ENCODE measurements at regions not wholly inside any gene's neighbourhood (a gene's known extent, or its start where the extent isn't known, plus 50 kb on each side); places are given as distances from the start of the nearest gene placed in this dataset.
"Not testable (repeated sequence)": the region's sequence is repeated elsewhere in the genome, so short reads cannot be mapped to it uniquely, and the experiment has no call there.

GRCh38 chr6:130683761-130684517, 143.3 kb upstream of the SMLR1 start:
- H3K4me1 ChIP-seq (ENCODE audit: control insufficient read depth, insufficient read depth, low read length) = no peaks in the 10 kb centered on the region
- H3K36me3 ChIP-seq (ENCODE audit: control insufficient read depth, insufficient read depth, low read length) = no peaks in the 10 kb centered on the region
- H3K9ac ChIP-seq (ENCODE audit: low read length) = no peak overlapping the region
- no peak overlapping the region for H3K27ac ChIP-seq (ENCODE audit: low read depth, low read length)
- H3K9me3 ChIP-seq (ENCODE audit: control insufficient read depth, insufficient read depth, low read depth, low read length) = no peaks in the 10 kb centered on the region
- H3K27me3 ChIP-seq (ENCODE audit: control insufficient read depth, insufficient read depth, low read length) = no peaks in the 10 kb centered on the region
- H3K4me3 ChIP-seq (ENCODE audit: low read depth, low read length) = no peak overlapping the region

GRCh38 chr6:130692659-130693058, 134.5 kb upstream of the SMLR1 start:
- no peaks in the 10 kb centered on the region for H3K36me3 ChIP-seq (ENCODE audit: control insufficient read depth, insufficient read depth, low read length)
- no peak overlapping the region for H3K4me3 ChIP-seq (ENCODE audit: low read depth, low read length)
- no peaks in the 10 kb centered on the region; the same call in 1 of the 2 replicates for H3K4me1 ChIP-seq (ENCODE audit: control insufficient read depth, insufficient read depth, low read length)
- no peaks in the 10 kb centered on the region for H3K27me3 ChIP-seq (ENCODE audit: control insufficient read depth, insufficient read depth, low read length)
- no peaks in the 10 kb centered on the region for H3K9me3 ChIP-seq (ENCODE audit: control insufficient read depth, insufficient read depth, low read depth, low read length)
- no peak overlapping the region for H3K27ac ChIP-seq (ENCODE audit: low read depth, low read length)
- no peak overlapping the region for H3K9ac ChIP-seq (ENCODE audit: low read length)

GRCh38 chr6:130693944-130694343, 133.3 kb upstream of the SMLR1 start:
- H3K4me3 ChIP-seq (ENCODE audit: low read depth, low read length) = no peak overlapping the region
- no peak overlapping the region for H3K9ac ChIP-seq (ENCODE audit: low read length)
- H3K9me3 ChIP-seq (ENCODE audit: control insufficient read depth, insufficient read depth, low read depth, low read length) = no peaks in the 10 kb centered on the region
- no peaks in the 10 kb centered on the region for H3K27me3 ChIP-seq (ENCODE audit: control insufficient read depth, insufficient read depth, low read length)
- H3K36me3 ChIP-seq (ENCODE audit: control insufficient read depth, insufficient read depth, low read length) = no peaks in the 10 kb centered on the region
- H3K4me1 ChIP-seq (ENCODE audit: control insufficient read depth, insufficient read depth, low read length) = no peaks in the 10 kb centered on the region; the same call in 1 of the 2 replicates
- no peak overlapping the region for H3K27ac ChIP-seq (ENCODE audit: low read depth, low read length)

- Histone ChIP-seq H3K9ac (ENCODE audit: low read length) (no peak overlapping the region), H3K9me3 (ENCODE audit: control insufficient read depth, insufficient read depth, low read depth, low read length) (no peaks in the 10 kb centered on the region), H3K27me3 (ENCODE audit: control insufficient read depth, insufficient read depth, low read length) (no peaks in the 10 kb centered on the region), H3K4me1 (ENCODE audit: control insufficient read depth, insufficient read depth, low read length) (no peaks in the 10 kb centered on the region; the same call in 1 of the 2 replicates), H3K36me3 (ENCODE audit: control insufficient read depth, insufficient read depth, low read length) (no peaks in the 10 kb centered on the region), H3K4me3 (ENCODE audit: low read depth, low read length) (no peak overlapping the region), H3K27ac (ENCODE audit: low read depth, low read length) (no peak overlapping the region)
Measured at GRCh38 chr6:130694606-130695005, 132.6 kb upstream of the SMLR1 start.

DNA sequence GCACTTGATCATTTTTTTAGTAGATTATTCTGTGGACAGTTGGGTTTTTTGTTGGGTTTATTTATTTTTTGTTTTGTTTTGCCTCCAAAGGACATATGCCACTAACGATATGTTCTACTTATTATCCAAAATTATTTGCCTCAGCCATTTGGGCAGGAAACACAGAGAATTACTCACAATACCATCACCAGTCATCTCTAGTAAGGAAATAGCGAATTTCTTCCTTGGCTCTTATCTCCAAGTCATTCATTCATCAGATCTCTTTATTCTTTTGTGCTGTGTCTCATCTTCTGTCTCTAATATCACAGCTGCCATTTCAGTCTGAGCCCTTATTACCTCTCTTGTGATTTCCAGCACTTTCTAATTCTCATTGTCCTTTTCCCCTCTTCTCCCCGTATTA, 130.4 kb upstream of the SMLR1 start:
- no peaks in the 10 kb centered on the region for H3K9me3 ChIP-seq (ENCODE audit: control insufficient read depth, insufficient read depth, low read depth, low read length)
- no peaks in the 10 kb centered on the region for H3K4me1 ChIP-seq (ENCODE audit: control insufficient read depth, insufficient read depth, low read length)
- no peak overlapping the region for H3K27ac ChIP-seq (ENCODE audit: low read depth, low read length)
- no peak overlapping the region for H3K9ac ChIP-seq (ENCODE audit: low read length)
- no peaks in the 10 kb centered on the region for H3K27me3 ChIP-seq (ENCODE audit: control insufficient read depth, insufficient read depth, low read length)
- H3K4me3 ChIP-seq (ENCODE audit: low read depth, low read length) = no peak overlapping the region
- H3K36me3 ChIP-seq (ENCODE audit: control insufficient read depth, insufficient read depth, low read length) = no peaks in the 10 kb centered on the region

GRCh38 chr6:130697271-130697994, 129.8 kb upstream of the SMLR1 start:
- Histone ChIP-seq H3K36me3 (ENCODE audit: control insufficient read depth, insufficient read depth, low read length) (no peaks in the 10 kb centered on the region), H3K27me3 (ENCODE audit: control insufficient read depth, insufficient read depth, low read length) (no peaks in the 10 kb centered on the region), H3K27ac (ENCODE audit: low read depth, low read length) (no peak overlapping the region)

GRCh38 chr6:130697995-130698535, 129.1 kb upstream of the SMLR1 start:
- H3K27ac ChIP-seq (ENCODE audit: low read depth, low read length) = no peak overlapping the region
- H3K9ac ChIP-seq (ENCODE audit: low read length) = no peak overlapping the region
- H3K36me3 ChIP-seq (ENCODE audit: control insufficient read depth, insufficient read depth, low read length) = no peaks in the 10 kb centered on the region
- no peaks in the 10 kb centered on the region for H3K4me1 ChIP-seq (ENCODE audit: control insufficient read depth, insufficient read depth, low read length)
- no peak overlapping the region for H3K4me3 ChIP-seq (ENCODE audit: low read depth, low read length)
- H3K9me3 ChIP-seq (ENCODE audit: control insufficient read depth, insufficient read depth, low read depth, low read length) = no peaks in the 10 kb centered on the region
- H3K27me3 ChIP-seq (ENCODE audit: control insufficient read depth, insufficient read depth, low read length) = no peaks in the 10 kb centered on the region

More at GRCh38 chr6:130697271-130697994, 129.8 kb upstream of the SMLR1 start:
- Histone ChIP-seq H3K9me3 (ENCODE audit: control insufficient read depth, insufficient read depth, low read depth, low read length) (no peaks in the 10 kb centered on the region), H3K4me1 (ENCODE audit: control insufficient read depth, insufficient read depth, low read length) (no peaks in the 10 kb centered on the region), H3K9ac (ENCODE audit: low read length) (no peak overlapping the region), H3K4me3 (ENCODE audit: low read depth, low read length) (no peak overlapping the region)

- no peaks in the 10 kb centered on the region for H3K4me1 ChIP-seq (ENCODE audit: control insufficient read depth, insufficient read depth, low read length)
- no peak overlapping the region for H3K4me3 ChIP-seq (ENCODE audit: low read depth, low read length)
- no peaks in the 10 kb centered on the region for H3K9me3 ChIP-seq (ENCODE audit: control insufficient read depth, insufficient read depth, low read depth, low read length)
- no peaks in the 10 kb centered on the region for H3K36me3 ChIP-seq (ENCODE audit: control insufficient read depth, insufficient read depth, low read length)
- H3K27ac ChIP-seq (ENCODE audit: low read depth, low read length) = no peak overlapping the region
- H3K9ac ChIP-seq (ENCODE audit: low read length) = no peak overlapping the region
- no peaks in the 10 kb centered on the region for H3K27me3 ChIP-seq (ENCODE audit: control insufficient read depth, insufficient read depth, low read length)
Measured at GRCh38 chr6:130699742-130700141, 127.5 kb upstream of the SMLR1 start.

DNA sequence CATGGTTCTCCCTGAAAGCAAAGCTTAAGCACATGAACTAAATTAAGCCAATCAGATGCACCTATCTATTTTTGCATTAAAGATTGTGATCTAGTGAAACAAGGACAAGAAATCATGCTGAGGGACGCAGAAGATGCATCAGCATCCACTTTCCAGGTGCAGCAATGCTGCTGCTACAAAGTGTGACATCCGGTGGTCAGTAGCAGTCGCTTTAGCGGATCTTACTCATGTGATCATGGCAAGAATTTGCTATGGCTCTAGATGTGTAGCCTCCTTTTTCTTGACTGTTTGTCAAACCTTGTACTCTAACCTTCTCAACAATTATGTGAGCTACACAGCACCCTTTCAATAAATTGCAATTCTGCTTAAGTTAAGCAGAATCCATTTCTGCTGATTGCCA, 126.8 kb upstream of the SMLR1 start:
- H3K27me3 ChIP-seq (ENCODE audit: control insufficient read depth, insufficient read depth, low read length) = no peaks in the 10 kb centered on the region
- no peaks in the 10 kb centered on the region for H3K36me3 ChIP-seq (ENCODE audit: control insufficient read depth, insufficient read depth, low read length)
- no peak overlapping the region for H3K27ac ChIP-seq (ENCODE audit: low read depth, low read length)
- H3K4me3 ChIP-seq (ENCODE audit: low read depth, low read length) = no peak overlapping the region
- no peaks in the 10 kb centered on the region for H3K9me3 ChIP-seq (ENCODE audit: control insufficient read depth, insufficient read depth, low read depth, low read length)
- no peak overlapping the region for H3K9ac ChIP-seq (ENCODE audit: low read length)
- H3K4me1 ChIP-seq (ENCODE audit: control insufficient read depth, insufficient read depth, low read length) = no peaks in the 10 kb centered on the region

- H3K9ac ChIP-seq (ENCODE audit: low read length) = no peak overlapping the region
- H3K36me3 ChIP-seq (ENCODE audit: control insufficient read depth, insufficient read depth, low read length) = no peaks in the 10 kb centered on the region
- H3K27ac ChIP-seq (ENCODE audit: low read depth, low read length) = no peak overlapping the region
- no peak overlapping the region for H3K4me3 ChIP-seq (ENCODE audit: low read depth, low read length)
- no peaks in the 10 kb centered on the region for H3K27me3 ChIP-seq (ENCODE audit: control insufficient read depth, insufficient read depth, low read length)
- H3K9me3 ChIP-seq (ENCODE audit: control insufficient read depth, insufficient read depth, low read depth, low read length) = no peaks in the 10 kb centered on the region
- H3K4me1 ChIP-seq (ENCODE audit: control insufficient read depth, insufficient read depth, low read length) = peaks cover 38% of the 10 kb centered on the region
Measured at GRCh38 chr6:130708338-130708737, 118.9 kb upstream of the SMLR1 start.

- peaks cover 57% of the 10 kb centered on the region for H3K4me1 ChIP-seq (ENCODE audit: control insufficient read depth, insufficient read depth, low read length)
- H3K36me3 ChIP-seq (ENCODE audit: control insufficient read depth, insufficient read depth, low read length); H3K9ac ChIP-seq (ENCODE audit: low read length); H3K9me3 ChIP-seq (ENCODE audit: control insufficient read depth, insufficient read depth, low read depth, low read length); H3K4me3 ChIP-seq (ENCODE audit: low read depth, low read length); H3K27me3 ChIP-seq (ENCODE audit: control insufficient read depth, insufficient read depth, low read length): not testable (repeated sequence)
- H3K27ac ChIP-seq (ENCODE audit: low read depth, low read length) = peak overlapping the region; percentile 52; the same call in 1 of the 2 replicates
Measured at GRCh38 chr6:130711641-130712040, 115.6 kb upstream of the SMLR1 start.

Measured in HUES6 (cell line).